Liver (tissue), 3 donors: ENCODE measurements at regions not wholly inside any gene's neighbourhood (a gene's known extent, or its start where the extent isn't known, plus 50 kb on each side); places are given as distances from the start of the nearest gene placed in this dataset.

ENCODE experiments used
- ATF3 ChIP-seq: IDR thresholded peaks from 2 replicates; pipeline ENCODE4 v1.6.1; 2016; ENCODE audit warnings: antibody characterized with exemption
- CTCF ChIP-seq: fragments of 150-350 bp; IDR thresholded peaks from 2 replicates; pipeline ENCODE4 v1.5.1; 2017; ENCODE audit warnings: improper control_type of control experiment, low read depth, low read length; ENCODE audit not compliant: missing input control
- RAD21 ChIP-seq, 2 donors: IDR thresholded peaks; 2 replicates each; pipeline ENCODE4 v1.6.1; 2016; ENCODE audit warnings: antibody characterized with exemption in 2 of 2, mild to moderate bottlenecking in 2 of 2
- REST ChIP-seq: IDR thresholded peaks from 2 replicates; pipeline ENCODE4 v1.6.1; 2016; ENCODE audit warnings: antibody characterized with exemption, mild to moderate bottlenecking
- SP1 ChIP-seq: IDR thresholded peaks from 2 replicates; pipeline ENCODE4 v1.6.1; 2018; ENCODE audit warnings: antibody characterized with exemption, mild to moderate bottlenecking
- donor health status: healthy.
- donor health status: healthy.

GRCh38 chr1:170790651-170791071 lies 126.7 kb downstream of the PRRX1 start:
- TF ChIP-seq SP1 = no peak
- no peak for TF ChIP-seq CTCF
- TF ChIP-seq RAD21 (IDR thresholded peaks at IDR 0.05) = no peak
- TF ChIP-seq ATF3 = no peak
- no peak for TF ChIP-seq REST
